Myocyte (in vitro differentiated cells): ENCODE measurements at regions not wholly inside any gene's neighbourhood (a gene's known extent, or its start where the extent isn't known, plus 50 kb on each side); places are given as distances from the start of the nearest gene placed in this dataset.
A peak's percentile ranks its signal among the peaks of the same experiment; 100 is the strongest.

Experiments
- DNase-seq: peaks from one replicate; pipeline ENCODE4 v3.0.0-alpha.2; 2012; ENCODE audit warnings: low read depth

DNA sequence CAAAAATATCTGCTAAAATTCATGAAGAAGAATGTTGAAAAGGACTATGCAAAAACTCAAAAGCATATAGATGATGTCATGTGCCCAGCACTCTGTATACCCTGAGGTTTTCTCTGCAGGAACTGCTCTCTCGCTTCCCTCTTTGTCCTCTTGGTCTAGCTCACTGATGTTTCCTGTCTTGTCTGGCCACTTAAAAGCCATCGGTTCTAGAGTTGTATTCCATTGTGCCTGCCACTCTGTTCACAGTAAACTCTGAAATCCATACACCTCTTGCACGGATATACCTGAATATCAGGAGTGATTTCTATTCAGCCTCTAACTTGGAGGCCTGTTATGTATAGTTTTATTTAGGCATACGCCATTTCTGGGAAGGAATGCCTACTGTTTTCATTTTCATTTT is 101.0 kb upstream of the CNTNAP4 start:
- no peak for DNase-seq

DNA sequence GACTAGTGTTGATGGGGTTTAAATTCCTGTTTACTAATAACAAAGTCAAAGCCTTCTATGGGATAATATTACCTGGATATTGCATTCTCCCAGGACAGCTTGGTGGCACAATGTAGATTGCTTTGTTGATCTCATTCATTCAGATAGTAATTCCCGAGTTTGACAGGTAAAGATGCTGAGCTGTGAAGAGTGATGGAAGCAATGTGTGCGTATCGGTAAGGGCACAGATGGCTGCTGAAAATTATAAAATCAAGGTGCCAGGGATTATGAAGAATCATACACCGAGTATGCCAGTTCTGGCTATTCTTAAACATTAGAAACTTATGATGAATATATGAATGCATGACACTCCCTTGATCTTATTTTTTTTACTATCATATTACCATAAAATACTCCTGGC is 100.6 kb upstream of the CNTNAP4 start:
- no peak for DNase-seq

DNA sequence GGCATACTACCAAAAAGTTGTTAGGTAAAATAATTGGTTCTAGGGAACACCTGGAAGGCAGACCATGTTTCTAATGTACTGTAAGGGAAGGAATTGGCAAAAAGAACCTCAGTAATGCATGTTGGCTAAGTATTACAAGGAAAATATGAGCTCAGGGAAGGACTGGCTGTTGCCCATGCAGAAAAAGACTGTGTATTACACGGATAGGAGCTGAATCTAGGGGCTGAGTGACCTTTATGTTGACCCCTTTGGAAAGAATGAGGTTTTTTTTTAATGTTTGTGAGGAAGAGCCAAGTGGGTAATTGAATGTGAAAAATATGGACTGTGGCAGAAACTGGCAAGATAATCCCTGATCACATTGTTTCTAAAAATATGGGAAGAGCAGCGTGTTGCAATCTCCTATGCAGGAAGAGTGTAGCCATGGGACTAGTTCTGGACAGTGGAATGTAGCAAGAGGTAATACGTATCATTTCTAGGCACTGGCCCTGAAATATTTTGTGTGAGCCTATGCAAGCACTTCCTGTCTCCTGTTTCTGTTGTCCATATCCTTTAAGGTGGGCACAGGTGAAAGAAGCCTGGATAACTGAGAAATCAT is 95.1 kb upstream of the CNTNAP4 start:
- DNase-seq: no peak

DNA sequence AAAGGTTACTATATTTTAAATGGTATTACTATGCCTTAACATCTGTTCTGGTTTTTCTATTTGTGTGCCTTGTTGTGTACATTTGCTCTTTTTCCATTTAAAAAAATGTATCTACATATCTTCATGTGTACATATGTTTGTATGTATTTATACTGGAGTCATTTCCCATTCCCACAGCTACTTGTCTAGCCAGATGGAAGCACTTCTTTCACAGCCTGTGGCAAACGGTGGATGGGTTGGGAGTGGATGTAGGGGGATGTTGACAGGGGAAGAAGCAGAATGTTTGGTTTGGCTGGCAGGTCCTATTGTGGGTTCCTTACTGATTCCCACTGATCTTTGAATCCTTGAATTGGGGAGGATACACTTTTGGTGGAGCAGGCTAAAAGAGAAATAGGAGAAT is 93.6 kb upstream of the CNTNAP4 start:
- no peak for DNase-seq

DNA sequence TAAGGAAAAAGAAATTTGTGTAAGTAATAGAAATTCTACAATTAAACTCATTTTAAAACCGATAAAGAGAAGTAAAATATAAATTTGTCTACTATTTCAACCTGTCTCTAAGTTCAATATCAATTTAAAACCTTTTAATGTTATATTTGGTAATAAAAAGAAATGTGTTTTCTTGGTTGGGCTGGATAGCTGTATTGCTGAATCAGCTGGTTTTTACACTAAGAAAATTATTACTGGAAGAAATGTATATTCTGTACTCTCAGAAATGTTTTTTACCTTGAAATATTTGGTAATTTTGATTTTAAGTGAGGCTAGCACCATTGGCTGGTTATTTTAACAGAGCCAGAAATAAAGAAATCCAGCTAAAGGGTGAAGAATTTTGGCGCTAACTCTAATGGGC is 87.1 kb upstream of the CNTNAP4 start:
- DNase-seq: no peak

DNA sequence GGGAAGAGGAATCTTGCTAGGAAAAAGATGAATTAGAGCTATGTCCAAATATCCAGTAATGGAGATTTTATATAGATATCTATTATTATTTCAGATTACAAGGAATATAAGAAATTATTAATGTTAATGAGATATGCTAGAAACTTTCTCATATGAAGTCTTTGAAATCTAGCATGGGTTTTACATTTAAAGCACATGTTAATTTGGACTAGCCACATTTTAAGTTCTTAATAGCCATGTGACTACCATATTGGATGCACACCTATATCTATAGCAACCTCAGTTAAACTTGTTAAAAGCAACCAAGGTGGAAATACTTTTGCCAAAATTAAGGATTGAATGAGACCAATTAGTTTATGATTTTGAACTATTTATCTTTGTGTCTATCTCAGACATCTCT is 86.7 kb upstream of the CNTNAP4 start:
- DNase-seq: no peak

DNA sequence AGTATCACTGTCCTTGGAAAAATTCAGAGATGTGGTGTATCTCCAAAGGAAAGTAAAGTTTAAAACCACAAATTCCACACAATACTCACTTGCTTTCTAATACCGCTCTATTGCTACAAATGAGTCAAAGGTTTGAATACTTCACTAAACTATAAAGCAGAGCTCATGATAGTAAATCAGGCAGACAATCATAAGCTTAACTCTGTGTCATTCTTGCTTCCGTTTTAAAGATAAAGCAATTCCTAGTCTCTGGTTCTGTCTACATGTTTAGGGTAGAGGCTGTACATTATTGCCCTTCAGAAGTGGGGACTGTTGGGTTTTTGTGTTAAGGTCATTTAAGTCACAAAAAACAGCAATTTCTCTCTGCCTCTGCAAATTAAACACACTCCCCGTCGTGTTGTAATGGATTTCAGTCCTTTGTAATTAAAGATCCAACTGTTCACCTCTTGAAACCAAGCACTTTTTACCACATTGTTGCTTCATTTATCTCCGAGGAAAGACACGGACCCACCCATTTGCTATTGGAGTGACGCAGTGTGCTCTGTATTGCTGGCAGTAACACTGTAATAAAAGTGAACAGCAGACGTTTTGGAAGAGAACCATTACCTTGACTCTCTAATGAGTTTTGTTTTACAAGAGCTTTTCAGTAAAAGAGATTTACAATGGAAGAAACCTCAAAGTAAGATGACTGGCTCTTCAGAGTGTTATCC is 83.1 kb upstream of the CNTNAP4 start:
- DNase-seq: no peak

DNA sequence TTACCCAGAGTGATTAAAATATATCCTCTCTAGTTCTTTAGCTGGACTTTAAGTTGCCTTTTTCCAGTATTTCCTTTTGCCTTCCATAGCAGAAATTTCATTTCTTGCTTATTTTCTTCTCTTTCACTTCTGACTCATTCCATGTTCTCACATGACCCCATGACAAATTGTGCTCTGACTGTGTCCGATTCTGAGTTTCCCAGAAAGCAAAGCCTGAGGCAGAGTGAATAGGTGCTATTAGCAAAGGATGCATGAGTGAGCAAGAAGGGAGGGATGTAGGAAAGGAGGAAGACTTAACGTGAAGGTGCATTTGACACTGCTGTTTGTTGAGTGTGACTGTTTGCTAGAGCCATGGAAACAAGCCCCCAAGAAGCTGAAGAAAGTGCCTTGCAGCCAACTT is 82.6 kb upstream of the CNTNAP4 start:
- no peak for DNase-seq

DNA sequence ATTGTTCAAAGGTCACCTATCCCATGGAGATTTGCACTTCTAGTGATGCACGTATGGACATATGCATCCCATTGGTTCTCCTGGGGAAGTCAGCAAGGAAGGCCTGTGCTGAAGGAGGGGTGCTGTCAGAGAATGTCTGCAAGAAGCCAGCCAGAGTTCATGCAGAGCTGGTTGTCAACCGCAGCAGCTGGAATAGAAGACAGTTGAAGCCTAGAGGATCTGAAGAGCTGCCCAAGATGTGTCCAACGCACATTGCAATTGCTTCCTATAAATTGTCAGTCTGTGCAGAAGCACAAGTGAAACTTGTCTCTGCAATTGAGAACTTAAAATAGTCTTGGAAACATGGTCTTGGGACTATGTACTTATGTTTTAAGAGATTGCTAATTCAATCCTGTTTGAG is 82.1 kb upstream of the CNTNAP4 start:
- no peak for DNase-seq

DNA sequence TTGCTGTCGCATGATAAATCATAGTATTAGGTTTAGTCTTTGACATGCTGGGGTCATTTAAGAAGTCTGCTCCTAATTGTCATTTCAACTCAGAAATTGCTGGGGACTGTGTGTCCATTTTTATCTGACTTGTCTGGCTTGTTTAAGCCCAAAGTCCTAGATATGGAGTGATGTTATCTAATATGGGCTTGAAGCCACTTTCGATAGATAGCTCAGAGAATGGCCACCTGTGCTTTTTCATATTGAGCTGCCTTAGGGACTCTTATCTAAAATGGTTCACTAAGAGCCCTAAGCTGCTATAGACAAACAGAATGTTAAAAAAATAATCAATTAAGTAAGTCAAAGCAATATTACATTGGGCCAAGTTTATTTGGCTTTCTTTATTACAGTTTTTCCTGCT is 81.6 kb upstream of the CNTNAP4 start:
- no peak for DNase-seq

DNA sequence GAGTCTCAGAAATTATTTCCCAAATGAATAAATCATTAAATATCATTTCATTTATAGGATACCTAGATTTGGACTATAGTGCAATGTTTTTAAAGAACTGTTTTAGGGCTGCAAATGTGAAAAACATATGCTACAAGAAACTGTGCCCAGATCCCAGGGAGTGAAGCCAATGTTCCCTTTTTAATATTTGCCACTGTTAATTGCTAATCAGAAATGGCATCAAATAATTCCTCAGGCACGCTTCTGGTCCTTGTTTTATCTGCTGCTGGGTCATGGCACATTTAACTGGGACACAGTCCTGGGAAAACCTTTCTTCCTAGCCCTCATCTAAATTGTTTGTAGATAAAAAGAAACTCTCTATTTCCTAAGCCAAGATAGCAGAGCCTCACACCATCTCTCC is 79.3 kb upstream of the CNTNAP4 start:
- DNase-seq: no peak

DNA sequence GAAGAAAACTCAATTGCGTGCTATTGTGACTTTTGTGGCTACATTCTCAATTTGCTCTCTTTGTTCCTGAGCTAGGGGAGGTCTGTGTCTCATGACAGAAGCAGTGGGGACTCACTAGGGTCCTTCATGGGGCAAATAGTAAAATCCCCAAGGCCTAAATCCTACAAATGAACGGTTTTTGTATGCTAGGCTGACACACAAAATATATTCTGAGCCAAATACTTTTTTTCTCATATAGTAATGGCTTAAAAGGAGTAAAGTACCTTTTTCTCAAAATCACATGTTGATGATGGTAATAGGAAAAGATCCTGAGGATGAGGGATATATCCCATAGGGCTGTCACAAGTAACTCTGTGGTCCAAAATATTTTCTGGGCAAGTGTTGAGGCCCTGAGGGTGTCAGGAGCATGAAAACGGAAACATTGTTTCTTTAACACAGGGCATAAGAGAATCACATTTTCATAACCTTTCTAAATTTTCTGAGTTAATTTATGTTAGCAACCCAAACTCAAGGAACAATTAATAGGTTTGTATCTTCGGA is 77.5 kb upstream of the CNTNAP4 start:
- no peak for DNase-seq

DNA sequence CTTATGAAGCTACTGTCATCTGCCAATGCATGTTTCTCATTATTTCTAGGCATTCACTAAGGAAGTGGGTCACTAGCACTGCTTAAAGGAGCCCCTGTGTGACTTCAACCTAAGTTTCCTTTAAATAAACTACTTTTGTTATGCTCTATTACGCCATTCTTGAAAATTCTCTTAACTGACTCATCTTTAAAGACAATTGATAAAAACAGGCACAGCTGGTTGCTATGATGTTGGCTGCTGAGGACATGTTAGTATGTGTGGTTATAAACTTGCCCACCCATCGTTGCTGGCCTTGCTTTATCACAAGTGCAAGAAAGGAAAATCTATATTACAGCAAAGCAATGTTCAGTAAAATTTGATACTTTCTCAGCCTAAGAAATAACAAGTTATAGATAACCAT is 75.8 kb upstream of the CNTNAP4 start:
- peak; percentile 15 for DNase-seq

DNA sequence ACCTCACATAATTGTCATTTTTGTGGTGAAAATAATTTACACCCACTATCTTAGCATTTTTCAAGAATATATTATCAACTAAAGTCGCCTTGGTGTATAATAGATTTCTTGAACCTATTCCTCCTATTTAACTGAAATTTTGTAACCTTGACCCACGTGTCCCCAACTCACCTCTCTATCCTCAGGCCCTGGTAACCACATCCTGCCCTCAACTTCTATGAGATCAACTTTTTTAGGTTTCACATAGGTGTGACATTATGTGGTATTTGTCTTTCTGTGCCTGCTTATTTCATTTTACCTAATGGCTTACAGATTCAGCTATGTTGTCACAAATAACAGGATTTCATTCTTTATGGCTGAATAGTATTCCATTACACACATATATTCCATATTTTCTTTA is 73.0 kb upstream of the CNTNAP4 start:
- no peak for DNase-seq

DNA sequence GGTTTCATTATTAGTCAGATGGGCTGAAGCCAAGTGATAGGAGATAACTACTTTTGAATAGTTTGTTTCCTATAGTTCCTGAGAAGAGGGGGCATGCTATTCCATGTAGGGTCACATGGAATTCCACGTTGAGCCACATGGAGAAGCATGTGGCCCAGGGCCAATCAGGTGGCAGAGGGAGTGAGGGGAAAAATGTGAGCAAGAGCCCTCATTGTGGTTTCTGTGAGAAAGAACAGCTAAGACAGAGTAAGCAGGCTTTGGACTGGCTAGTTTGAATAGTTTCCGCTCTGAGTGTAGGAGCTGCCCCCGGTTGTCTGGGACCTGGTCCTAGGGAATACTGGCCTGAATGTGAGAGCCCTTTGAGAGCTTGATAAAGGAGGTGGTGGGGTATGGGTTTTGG is 69.9 kb upstream of the CNTNAP4 start:
- DNase-seq: peak; percentile 11

DNA sequence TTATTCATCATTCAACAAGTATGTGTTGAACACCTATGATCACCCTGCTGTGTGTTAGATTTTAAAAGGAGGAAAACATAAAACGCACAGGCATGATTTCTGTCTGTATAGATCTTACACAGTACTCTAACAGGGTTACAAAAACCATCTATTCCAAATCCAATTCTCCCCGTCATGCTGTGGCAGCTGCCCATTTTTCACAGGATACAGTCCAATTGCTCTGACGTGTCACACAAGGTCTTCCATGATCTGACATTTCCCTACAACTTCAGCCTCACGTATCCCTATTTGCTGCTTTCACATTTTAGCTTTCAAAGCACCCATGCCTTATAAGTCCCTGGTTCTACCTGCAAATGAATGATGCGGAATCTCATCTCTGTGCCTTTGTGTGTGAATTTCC is 67.0 kb upstream of the CNTNAP4 start:
- DNase-seq: no peak

DNA sequence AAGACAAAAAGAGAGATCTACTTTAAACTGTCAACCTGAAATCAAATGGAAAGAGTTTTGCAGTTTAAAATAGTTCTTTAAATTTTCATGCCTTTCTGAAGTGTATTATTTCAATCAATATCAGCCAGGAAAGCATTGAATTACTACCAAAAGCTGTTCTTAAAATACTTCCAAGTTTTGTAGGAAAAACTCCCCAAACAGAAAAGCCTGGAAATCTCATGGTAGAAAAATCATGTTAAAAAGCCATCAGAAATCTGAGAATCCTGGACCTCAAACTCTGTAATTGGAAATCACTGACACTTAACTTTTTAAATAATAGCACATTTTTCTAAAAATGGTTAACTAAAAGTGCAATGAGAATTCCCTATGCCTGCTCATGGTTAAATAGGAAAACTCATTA is 63.3 kb upstream of the CNTNAP4 start:
- DNase-seq: no peak

DNA sequence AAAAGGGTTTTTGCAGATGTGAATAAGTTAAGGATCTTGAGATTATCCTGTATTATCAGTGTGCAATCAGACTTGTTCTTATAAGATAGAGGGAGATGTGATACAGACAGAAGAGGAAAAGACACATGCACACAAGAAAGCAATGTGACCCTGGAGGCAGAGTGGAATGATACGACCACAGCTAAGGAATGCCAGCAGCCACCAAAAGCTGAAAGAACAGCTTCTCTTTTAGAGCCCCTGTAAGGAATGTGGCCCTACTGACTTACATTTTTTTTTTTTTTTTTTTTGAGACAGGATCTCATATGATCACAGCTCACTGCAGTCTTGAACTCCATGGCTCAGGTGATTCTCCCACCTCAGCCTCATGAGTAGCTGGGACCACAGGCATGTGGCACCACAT is 62.3 kb upstream of the CNTNAP4 start:
- no peak for DNase-seq

DNA sequence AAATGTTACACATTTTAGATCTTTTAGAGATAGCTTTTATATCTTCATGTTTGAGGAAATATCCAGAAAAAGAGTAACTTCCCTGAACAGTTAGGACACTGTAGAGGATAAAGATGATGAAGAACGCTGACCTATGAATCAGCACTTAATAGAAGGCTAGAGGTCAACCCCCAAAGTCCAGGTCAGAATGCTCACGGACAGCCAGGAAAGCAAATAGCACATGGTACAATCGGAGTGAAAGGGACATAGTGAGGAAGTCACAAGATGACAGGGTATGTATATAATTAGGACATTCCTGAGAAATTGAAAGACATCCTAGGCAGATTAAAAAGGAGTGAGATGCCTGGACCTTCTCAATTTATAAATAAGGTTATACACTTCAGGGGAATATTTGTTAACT is 55.1 kb upstream of the CNTNAP4 start:
- no peak for DNase-seq

DNA sequence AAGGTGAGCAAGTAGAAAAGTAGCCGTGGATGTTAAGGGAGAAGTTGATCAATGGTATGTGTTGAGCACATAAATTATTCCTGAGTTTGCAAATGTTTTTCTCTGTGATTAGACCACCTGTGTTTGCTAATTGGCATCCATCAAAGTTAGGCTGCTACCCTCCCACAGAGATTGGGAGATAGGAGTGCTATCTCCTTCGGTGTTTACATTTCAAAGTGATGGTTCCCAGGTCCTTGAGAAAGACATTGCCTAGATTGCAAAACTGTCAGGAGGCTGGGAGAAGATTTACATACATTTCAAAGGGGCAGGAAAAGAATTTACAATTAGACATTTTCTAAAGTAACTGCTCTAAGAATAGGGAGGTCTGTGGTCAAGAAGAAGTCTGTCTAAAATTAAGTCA is 54.3 kb upstream of the CNTNAP4 start:
- DNase-seq: no peak

DNA sequence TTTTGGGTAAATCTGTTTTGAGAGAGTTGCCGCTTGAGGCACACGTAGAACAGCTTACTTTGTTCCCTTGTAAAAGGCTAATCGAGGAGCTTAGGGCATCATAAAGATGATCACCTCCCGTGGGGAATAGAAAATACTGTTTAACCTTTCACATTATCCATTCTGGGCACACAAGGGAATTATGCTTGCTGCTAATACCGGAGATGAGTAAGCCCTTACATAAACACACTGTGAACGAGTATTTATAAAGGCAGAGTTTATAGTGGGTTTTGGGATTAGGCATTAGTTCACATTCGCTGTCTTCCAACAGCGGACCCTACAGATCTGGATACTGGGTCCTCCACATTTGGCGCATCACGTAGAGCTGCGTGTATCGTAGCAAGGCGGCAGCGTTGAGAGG is 51.2 kb upstream of the CNTNAP4 start:
- no peak for DNase-seq

DNA sequence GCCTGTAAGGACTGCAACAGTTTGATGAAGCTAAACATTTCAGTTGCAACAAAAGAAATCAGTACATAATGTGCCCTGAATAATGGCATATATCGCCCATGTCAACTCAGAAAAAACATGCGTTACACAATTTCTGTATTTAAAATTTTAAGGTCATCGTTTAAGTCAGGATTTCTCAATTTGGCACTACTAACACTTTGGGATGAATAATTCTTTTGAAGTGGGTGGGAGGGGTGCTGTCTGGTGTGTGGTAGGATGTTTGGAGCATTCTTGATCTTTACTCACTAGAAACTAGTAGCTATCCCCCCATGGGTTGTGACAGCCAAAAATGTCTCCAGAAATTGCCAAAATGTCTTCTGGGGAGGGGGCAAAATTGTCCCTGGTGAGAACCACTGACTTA is 50.7 kb upstream of the CNTNAP4 start:
- no peak for DNase-seq
